ENCODE measurements at regions not wholly inside any gene's neighbourhood (a gene's known extent, or its start where the extent isn't known, plus 50 kb on each side); places are given as distances from the start of the nearest gene placed in this dataset.

DNA sequence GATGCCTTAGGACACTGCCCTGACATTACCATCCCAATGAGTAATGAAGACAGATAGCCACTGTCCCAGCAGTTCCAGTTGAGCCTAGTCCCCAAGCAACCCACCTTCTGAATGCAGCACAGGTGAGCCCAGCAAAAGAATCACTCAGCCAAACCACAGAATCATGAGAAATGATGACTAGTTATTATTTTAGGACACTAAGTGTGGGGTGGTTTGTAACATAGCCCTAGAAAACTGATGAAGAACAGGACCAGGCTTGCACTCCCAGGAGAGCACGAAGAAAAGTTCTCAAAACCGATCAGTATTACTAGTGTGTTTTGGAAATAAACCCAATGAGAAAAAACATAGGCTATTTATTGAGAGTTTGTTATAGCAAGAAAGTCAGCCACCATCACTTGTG is 129.6 kb upstream of the CNTN6 start:
- DNase-seq: no peak

DNA sequence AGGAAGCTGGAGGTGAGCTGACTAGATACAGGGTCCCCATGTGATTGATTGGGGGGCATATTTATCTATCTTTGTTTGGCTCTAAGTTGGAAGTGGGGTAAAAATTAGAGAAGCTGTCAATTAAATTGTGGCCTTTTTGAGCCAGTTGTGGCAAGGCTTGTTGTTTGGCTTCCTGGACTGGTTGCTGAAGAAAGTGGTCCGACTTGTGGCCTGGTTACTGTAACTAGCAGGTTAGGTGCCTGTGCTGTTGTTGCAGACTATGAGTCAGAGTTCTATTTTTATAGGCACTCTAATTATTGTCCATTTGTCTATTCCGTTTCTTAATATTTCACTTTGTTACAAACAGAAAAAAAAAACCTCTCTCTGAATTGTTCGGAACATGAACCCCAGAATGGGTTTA is 129.1 kb upstream of the CNTN6 start:
- DNase-seq: no peak

DNA sequence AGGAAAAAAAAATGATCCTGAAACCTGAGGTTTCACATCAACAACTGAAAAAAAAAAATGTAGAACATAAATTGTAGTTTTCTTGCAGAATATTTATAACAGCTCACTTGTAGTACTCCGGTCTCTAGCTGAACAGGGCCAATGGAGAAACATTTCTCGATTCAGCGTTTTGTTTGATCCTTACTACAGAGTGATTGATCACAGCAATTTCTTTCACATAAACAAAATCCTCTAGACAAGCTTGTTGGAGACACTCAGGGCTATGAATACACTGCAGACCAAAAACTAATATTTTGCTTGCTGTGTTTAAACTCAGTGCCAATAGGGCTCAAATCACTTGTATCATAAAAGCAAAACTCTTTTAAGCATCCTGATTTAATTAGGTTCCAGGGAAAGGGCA is 127.0 kb upstream of the CNTN6 start:
- no peak for DNase-seq

DNA sequence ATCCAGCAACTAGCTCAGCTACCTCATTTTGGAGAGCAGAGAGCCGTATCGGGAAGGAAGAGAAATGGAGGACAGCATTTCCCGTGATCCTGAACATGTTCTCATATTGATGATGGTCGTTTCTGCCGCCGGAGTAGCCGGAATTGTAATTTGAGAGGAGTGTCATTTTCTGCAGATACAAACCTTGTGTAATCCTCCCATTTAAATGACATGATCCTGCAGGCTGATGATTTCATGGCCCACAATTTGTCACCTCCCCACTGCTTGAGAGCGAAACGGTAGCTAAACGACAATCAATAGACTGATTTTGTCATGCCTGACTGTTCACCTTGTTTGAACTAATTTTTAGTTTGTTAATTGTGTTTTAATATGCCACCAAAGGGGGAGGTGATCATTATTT is 126.5 kb upstream of the CNTN6 start:
- DNase-seq: no peak

GRCh38 chr3:973340-973739 is 119.5 kb upstream of the CNTN6 start:
- DNase-seq: no peak

DNA sequence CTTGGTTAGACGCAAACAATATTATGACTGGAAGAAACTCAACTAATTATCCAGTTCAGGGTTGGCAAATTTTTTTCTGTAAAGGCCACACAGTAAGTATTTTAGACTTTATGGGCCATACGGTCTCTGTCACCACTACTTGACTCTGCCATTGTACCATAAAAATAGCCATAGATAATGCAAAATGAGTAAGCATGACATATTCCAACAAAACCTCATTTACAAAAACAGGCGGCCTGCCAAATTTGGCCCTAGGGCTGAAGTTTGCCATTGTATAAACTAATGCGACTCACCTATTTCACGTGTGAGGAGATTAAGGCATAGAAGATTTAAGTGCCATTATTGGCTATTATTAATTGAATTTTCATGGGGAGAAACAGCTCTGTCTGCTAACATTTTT is 116.8 kb upstream of the CNTN6 start:
- no peak for DNase-seq

- no peak for DNase-seq
Observed at GRCh38 chr3:981156-981555, 111.7 kb upstream of the CNTN6 start.

DNA sequence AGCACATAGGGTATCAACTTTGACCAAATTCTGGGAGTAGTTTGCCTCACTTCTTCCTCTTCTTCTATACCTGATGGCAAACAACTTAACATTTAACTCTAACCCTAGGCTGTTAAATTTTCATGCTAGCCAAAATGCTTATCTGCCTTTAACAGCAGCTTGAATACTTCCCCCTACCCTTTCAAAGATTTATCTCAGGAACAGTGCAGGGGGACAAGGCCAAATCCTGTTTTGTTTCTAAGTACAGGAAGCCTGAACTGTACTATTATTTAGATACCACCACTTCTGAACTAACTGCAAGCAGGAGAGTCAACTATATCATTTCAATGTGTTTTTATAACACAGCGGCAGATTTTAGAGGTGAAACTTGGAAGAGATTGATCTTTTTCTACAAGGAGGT is 104.0 kb upstream of the CNTN6 start:
- no peak for DNase-seq

GRCh38 chr3:992871-993270 is 100.0 kb upstream of the CNTN6 start:
- DNase-seq: no peak

- DNase-seq: no peak
Observed at GRCh38 chr3:1002010-1002409, 90.8 kb upstream of the CNTN6 start.

GRCh38 chr3:1007866-1008265 is 85.0 kb upstream of the CNTN6 start:
- DNase-seq: no peak

GRCh38 chr3:1010228-1010627 is 82.6 kb upstream of the CNTN6 start:
- DNase-seq: no peak

GRCh38 chr3:1015826-1016225 is 77.0 kb upstream of the CNTN6 start:
- DNase-seq: no peak

DNA sequence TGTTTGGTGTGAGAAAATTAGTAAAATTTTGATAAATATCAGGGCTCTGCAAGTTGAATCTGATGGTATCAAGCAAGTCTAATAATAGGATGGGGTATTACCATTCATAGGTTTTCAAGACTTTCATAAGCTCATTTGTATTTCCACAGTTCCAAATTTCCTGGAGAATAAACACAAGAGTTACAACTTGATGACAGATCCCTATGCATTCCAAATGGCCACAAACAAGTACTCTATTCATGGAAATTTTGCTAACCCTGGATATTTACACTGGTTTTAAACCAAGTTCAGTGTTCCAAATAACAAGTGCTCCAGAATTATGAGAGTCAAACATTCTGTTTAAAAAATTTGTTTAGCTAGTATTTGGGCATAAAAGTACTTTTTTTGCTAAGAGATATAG is 75.0 kb upstream of the CNTN6 start:
- no peak for DNase-seq

DNA sequence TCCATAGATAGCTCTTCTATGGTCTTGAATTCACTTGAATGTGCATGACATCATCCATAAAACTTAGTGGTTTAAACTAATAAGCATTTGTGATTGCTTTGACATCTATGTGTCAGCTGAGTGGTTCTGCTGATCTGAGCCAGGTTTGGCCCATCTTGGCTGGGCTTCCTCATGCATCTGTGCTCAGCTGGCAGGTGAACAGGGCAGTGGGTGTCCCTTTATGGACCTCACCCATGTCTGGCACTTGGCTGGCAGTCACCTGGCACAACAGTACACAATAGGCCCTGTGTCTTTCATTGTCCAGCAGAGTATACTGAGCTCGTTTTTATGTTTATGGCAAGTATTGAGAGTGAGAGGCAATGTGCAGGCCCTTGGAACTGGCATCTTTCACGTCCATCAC is 73.7 kb upstream of the CNTN6 start:
- DNase-seq: no peak

- DNase-seq: no peak
Observed at GRCh38 chr3:1026395-1026794, 66.4 kb upstream of the CNTN6 start.

- no peak for DNase-seq
Observed at GRCh38 chr3:1036207-1036826, 56.5 kb upstream of the CNTN6 start.

GRCh38 chr3:1037631-1038030 is 55.2 kb upstream of the CNTN6 start:
- no peak for DNase-seq

Measured in activated CD4-positive, alpha-beta T cell treated with anti-CD3 and anti-CD28 coated beads, Interleukin-10, Interleukin-2, amounts not matched to agents 100 ng/mL and 50 ng/mL, durations not matched to agents 16 hours and 8 hours (primary cell).